ENCODE measurements at regions not wholly inside any gene's neighbourhood (a gene's known extent, or its start where the extent isn't known, plus 50 kb on each side); places are given as distances from the start of the nearest gene placed in this dataset.

DNA sequence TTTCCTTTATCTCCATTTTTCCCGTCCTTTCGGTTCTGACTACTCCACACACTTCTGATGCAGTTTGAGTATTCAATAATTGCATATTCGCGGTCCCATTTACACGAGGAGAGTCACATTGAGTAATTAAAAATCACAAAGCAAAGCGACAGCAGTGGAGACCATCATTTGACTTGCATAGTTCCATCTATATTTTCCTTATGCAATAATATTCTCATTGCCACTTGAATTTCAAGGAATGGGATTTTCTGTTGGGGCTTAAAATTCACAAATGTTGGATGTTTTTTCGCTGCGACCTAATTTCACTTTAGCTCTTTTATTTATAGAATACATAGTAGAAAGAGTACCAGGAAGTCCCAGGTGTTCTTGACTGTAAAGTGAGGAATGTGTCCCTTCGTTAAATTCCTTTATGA, 186.8 kb downstream of the ZEB2 start:
- no peak for DNase-seq

DNA sequence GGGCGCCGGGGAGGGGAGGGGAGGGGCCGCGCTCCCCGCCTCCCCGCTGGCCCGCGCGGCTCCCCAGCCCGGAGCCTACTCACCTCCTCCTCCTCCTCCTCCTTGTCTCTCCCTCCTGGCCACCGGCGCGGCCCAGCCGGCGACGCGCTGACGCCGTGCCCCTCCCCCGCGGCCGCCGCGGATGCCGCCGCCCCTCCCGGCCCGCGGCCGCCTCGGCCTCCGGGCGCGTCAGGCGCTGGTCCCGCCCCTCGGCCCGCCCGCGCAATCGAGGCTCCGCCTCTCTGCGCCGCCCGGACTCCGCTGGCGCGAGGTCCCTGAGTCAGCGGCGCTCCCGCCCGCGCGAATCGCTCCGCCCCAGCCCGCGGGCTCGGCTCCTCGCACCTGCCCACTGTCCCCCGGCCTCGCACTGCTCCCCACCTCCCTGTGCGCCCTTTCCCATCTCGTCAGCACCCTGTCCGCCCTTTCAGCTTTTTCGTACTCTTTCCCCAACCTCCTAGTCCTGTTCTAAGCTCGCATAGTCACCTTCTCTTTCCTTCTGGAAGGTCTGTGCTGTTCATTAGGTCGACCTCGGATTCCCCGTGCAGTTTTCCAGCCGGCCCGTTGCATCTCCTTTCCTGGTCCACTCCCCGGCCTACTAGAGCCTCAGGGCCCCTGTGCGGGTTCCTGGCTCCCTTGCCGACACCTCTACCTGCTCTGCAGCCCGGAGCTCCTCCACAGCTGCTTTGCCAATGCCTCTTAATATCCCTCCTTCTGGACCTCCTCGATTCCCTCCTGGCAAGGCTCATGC, 187.4 kb downstream of the ZEB2 start:
- DNase-seq = peak in 55 of 56 donors; percentile 25 to 98 (median 82)

DNA sequence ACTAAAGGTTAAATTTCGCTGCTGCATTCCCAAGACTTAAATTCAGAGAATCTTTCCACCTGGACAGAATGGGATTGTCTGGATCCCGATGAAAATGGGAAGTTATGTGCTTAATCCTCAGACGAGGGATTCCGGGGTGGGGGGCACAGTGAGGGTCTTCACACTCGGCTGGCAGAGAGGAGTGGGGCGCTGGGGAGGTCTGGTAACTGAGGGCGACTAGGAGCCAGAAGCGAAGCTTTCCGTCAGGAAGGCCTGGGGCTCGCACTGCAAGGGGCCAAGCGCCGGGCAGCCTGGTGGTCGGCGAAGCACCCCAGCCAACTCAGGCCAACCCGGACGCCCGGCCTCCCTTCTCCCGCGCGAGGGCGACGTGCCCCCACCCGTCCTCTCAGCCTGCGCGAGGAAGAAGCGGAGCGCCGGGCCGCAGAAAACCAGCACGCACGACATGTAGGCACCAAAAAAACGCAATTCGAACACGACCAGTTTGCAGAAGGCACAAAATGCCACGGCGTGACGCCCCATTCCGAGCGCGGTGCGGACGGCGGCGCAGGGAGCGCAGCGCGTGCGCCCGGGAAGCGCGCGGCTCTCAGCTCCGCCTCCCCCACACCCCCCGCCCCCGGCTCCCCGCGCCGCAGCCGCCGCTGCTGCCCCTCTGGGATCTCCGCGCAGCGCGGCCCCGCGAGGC, 188.1 kb downstream of the ZEB2 start:
- DNase-seq = peak in 37 of 56 donors; percentile 52 to 98 (median 79)

DNA sequence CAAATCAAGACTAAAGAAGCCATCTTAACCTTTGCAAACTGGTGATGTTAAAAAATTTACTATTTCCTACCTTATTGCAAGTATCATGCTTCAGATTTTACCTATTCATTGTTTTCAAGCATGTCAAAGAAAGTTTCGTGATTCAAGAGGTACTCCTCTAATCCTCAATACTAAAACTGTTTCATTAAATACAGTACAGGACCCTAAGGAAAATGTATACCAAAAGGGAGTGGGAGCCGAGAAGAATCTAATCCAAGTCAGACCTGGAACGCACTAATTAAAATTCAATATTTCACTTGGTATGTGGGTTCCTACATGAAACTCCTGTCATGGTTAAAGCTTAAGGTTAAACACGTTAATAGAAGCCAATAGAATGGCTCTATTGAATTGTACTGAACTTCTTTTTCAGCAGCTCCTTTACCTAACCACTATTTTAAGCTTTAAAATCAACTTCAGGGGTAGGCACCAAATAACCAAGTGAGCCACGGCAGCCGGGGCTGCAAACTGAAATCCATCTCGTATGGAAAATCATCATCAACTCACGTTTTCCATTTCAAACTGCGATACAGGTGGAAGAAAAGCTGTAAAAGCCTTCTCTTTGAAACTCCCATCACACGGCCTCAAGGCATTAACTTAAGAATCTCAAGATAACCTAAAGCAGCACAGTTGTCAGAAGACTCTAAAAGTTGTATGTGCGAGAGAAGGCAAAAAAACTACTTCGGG, 188.8 kb downstream of the ZEB2 start:
- peak in 1 of 56 donors; percentile 3 for DNase-seq

DNA sequence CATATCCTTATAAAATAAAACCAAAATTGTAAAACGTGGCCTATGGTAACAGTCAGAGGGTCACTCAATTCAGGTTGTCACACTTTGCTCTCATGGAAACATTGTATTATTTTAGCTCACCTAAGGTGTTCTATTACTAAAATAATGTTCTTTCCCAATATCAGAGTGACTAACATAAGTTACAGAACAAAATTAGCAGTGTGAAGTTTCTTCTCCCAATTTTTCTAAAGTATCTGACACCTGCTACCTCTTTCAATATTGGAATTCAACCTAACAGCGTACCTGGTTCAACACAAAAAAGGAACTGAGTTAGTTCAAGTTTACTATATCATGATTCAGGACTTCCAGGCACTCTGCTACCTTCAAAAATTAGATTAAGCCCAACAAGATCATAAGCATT, 190.4 kb downstream of the ZEB2 start:
- DNase-seq = no peak

DNA sequence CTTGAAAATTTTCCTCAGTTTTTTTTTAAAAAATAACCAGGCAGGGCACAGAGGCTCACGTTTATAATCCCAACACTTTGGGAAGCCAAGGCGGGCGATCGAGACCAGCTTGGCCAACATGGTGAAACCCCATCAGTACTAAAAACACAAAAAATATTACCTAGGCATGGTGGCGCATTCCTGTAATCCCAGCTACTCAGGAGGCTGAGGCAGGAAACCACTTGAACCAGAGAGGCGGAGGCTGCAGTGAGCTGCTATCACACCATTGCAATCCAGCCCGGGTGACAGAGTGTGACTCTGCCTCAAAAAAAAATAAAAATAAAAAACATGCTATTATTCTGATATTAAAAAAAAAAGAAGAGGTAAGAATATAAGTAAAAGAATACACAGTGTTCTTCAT, 191.0 kb downstream of the ZEB2 start:
- no peak for DNase-seq

DNA sequence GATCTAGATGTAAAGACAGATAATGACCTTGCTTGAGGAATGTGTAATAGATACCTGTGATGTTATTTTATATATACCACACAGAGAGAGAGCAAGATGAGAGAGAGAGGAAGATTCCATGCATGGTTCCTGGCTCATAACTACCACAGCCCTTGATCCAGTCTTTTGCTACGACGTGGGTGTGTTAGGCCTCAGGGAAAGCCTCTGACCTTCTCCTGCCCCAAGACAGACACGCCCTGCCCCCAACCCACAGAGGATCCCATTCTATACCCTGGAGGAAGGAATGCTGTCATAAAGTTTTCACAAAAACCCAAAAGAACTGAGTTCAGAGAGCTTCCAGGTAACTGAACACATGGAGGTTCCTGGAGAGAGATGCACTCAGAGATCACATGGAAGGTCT, 193.1 kb downstream of the ZEB2 start:
- DNase-seq = no peak

DNA sequence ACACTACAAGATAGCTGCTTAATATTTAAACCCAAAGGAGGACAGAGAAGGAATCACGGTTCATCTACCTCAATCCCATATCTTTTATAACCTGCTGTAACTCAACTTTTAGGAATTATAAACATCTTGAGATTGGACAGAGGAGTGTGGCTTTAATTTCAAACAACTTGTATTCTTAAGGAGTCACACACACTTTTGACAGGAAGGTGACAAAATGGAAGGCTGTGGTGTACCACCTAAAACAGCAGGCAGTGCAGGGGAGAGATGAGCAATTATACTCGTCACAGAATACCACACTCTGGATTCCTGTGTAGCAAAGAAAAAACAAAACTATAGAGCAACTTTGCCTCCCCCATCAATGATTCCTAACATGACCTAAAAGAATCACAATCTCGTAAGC, 194.8 kb downstream of the ZEB2 start:
- DNase-seq = no peak

DNA sequence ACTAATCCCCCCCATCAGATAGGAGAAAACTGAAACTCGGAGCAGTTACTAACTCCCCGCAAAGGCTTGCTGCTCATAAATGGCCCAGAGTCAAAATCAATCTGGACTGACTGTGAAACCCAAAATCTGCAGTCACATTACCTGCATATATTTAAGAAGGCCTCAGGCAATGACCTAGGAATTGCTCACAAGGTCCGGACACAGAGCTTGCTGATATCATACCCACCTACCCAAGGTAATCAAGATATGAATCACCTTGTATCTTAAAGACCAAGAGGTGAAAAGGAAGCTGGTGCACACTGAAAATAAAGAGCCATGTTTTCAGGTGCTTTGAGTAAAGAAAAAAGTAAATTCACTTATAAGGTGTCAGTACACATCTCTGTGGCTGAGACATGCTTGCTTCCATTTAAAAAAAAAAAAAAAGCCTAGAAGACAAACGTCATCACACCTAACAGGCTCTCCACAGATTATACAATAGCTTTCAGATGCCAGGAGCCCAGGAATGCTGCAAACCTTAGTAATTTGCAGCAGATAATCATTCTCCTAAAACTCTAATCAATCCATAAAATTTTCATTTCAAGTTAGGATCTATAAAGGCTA, 195.4 kb downstream of the ZEB2 start:
- no peak for DNase-seq

DNA sequence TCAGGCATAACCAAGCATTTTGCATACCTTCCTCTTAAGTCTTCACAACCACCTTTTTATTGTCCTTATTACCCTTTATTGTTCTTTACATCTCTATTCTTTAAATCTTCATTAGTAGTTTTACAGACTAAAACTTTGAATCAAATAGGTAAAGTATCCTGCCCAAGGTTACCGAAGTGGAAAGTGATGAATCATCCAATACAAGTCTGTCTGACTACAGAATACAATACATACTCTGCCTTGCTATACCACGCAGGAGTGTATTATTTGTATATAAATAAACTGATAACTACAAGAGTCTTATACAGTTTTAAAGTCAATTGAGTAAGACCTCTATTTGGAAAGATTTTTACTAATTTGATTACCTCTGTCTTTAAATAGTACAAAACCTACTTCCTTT, 196.0 kb downstream of the ZEB2 start:
- no peak for DNase-seq

DNA sequence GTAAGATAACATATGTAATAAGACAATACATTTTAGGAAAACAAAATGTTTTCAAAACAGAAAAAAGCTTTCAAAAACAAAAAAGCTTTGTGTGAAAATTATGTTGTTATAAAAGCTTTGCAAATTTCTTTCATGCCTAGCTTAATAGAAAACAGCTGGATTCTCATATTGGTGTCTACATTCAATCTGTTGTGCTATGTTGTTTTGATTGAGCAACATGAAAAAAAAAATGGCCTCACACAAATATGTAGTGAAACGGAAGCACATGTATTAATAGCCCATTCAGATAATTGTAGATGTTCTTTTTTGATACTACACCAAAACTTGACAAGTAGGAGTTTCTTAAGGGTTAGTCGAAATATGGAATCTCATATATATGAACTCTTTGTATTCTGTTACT, 197.5 kb downstream of the ZEB2 start:
- no peak for DNase-seq

DNA sequence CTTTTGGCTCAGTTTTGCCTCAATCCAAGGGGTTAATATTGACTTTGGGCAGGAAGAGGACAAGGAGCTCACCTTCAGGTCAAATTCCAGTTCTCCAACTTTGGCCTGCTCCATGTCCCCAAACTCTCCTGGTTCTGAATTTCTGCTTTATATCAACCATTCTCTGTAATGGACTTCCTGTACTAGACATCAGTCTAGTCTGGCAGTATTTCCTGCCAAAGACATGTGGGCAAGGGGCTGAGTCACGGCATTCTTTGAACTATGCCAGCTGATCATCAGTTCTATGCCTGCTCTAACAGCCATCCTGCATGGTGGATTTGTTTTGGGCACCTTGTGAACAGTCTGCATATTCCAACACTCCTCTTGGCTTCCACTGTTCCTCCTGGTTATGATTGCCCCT, 199.4 kb downstream of the ZEB2 start:
- DNase-seq = no peak

DNA sequence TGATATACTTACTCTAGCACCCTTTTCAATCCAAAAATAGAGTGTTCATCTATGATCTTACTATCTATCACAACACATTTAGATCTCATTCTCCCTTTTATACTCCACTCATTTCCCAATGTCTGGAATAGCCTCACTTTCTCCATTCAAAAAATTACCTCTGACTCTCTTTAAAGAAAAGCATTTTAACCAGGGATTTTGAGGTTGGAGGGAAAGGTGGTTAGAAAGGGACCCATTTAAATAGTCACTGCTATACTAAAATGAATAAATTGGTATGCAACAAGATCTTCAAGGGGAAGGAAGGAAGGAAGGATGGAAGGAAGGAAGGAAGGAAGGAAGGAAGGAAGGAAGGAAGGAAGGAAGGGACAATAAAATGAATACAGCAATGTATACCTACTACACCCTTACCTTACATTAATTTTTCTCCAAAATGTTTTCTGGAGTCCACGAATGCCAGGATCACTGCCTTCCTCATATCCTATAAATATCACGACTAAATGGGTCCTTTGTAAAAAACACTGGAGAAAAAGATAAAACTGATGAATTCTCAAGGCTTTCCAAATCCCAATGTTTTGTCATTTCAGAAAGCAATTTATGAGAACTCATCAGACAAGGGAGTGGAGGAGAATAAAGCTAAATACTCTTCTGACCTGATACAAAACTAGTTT, 202.7 kb downstream of the ZEB2 start:
- DNase-seq = no peak

DNA sequence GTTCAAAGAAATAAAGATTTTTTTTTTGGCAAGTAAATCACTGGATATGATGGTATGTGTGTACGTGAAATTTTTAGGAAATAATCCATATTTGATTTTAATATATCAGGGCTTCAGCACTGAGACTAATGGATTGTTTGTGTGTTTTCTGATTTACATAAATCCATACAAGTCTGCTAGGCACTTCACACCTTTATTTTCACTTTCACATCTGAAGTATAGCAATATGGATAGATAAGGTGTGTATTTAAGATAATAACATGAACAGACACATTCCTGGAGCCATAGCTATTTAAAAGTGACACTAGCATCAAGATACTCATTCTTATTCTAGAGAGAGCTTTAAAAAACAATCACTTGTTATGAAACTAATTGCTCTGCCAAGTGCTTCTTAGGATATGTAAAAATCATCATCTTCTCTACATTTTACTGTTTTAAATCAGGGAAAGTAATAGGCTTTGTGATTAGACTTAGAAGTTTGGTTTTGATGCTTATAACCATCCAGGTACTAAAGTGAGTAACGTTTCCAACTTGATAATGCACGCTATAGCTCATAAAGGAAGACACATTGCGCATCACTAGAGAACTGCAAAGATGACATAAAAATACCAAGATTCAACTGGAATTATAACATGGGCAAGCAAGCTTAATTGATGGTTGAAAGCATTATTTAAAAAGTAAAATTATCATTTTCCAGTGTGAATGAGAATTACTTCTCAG, 208.9 kb downstream of the ZEB2 start:
- no peak for DNase-seq

DNA sequence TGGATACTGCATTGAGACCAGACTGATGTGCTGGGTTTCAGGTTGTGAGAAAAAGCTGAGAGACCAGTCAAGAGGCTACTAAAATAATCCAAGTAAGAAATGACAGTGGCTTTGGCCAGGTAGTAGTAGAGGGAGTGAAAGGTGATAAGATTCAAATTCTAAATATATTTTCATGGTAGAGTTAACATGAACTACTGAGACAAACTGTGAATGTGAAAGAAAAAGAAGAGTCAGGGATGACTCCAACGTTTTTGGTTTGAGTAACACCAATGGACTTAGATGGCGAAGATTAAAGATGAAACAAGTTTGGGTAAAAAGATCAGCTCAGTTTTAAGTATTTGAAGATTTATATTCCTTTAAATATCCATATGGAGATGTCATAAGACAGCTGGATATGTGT, 209.4 kb downstream of the ZEB2 start:
- DNase-seq = no peak

DNA sequence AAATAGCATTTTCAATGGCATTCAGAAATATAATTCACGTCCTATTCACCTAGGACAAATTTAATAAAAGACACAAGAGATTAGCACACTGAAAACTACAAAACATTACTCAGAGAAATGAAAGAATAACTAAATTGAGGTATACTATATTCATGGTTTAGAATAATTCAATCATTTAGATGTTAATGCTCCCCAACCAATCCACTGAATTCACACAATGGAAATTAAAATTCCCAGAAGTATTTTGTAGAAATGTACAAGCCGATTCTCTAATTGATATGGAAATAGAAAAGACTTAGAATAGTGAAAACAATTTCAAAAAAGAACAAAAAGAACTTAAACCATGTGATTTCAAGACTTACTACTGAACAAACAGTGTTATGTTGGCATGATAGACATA, 212.2 kb downstream of the ZEB2 start:
- DNase-seq = no peak

DNA sequence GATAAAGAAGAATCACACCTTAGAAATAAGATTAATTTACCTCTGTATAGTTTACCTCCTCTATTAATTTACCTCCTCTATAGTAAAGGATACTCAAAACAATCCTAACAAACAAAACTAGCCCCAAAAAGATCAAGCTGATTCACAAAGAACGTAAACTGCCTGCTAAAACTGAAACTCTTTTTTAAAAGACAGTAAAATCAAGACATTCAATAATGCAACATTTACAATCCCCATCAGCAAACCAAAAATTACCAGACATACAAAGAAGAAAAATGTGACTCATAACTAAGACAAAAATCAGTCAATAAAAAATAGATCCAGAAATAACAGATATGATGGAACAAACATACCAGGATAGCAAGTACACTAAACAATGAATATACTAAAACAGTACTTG, 215.7 kb downstream of the ZEB2 start:
- no peak for DNase-seq

DNA sequence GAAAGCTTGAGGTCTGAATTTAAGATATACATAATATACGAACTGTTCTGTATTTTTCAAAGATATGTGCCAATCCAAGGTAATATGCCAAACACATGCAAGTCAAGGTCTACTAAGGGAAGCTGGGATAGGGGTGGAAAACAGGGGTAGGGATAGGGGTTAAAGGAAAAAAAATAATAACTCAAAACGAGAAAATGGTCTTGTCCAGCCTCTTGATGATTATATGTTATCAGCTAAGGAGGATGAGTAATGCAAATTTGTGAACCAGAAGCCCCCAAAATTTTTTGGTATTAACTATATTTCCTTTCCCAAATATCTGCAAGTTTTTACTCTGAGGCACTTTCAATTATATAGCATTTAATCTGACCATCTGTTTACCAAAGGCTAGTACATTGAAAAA, 219.3 kb downstream of the ZEB2 start:
- no peak for DNase-seq

DNA sequence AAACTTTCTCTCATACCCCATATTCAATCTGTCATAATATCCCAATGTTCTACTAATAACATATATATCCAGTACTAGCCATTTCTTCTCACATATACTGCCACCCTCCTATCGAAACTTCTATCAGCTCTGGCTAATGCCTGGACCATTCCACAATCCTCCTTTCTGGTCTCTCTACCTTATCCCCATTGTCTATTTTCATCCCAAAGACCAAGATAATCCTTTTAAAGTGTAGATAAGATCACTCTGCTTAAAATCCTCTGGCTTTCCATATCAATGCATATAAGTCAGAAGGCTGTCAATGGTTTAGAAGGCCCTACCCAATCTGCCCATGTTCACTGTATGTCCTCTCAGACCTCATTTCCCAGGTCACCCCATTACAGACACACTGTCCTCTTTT, 229.6 kb downstream of the ZEB2 start:
- DNase-seq = no peak

DNA sequence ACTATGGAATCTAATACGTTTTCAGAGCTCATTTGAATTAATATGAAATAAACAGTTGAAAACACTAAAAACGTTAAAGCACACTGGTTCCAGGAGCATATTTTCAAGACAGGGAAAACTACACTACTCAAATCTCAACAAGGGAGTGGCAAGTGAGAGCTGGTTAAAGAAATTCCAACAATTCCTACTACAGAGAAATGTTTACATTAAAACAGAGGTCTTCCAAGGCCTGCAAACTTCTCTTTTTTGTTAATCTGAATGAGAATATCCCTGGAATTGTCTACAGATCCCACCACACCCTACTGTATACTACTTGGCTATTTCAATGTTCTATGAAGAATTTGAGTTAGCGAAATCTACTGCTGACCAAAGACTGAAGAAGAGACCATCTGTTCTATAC, 231.5 kb downstream of the ZEB2 start:
- no peak for DNase-seq

DNA sequence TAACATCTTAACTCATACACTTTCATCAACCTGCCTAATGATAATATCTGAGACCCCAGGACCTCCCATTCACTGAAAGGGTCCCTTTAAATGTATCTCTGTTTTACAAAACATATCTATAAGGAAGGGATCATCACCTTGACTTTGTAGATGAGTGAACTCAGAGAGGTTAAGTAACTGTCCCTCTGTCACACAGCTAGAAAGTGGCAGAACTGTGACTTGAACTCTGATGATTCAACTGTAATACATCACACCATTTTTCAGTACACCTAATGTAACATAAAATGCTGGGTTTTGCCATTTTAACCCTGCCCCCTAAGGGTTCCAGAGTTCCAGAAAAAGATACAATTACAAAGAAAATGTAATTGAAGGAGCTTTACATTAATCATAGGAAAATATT, 234.6 kb downstream of the ZEB2 start:
- no peak for DNase-seq

All from amygdala (tissue), 56 donors.